Activated naive CD8-positive, alpha-beta T cell treated with anti-CD3 and anti-CD28 coated beads for 36 hours (primary cell): ENCODE measurements at regions not wholly inside any gene's neighbourhood (a gene's known extent, or its start where the extent isn't known, plus 50 kb on each side); places are given as distances from the start of the nearest gene placed in this dataset.

Source experiments
- DNase-seq: peaks from one replicate; pipeline ENCODE4 v3.0.0; 2021
- H3K27ac Mint-ChIP-seq: one replicate; pipeline ENCODE4 v1.8.0; 2022; ENCODE audit warnings: mild to moderate bottlenecking, moderate library complexity, mixed read lengths
- H3K27me3 Mint-ChIP-seq: one replicate; pipeline ENCODE4 v1.8.0; 2022; ENCODE audit warnings: mild to moderate bottlenecking, mixed read lengths
- H3K36me3 Mint-ChIP-seq: one replicate; pipeline ENCODE4 v1.8.0; 2021; ENCODE audit warnings: mild to moderate bottlenecking, mixed read lengths
- H3K4me1 Mint-ChIP-seq: one replicate; pipeline ENCODE4 v1.8.0; 2021; ENCODE audit warnings: mixed read lengths
- H3K4me3 Mint-ChIP-seq: one replicate; pipeline ENCODE4 v1.8.0; 2022; ENCODE audit warnings: mild to moderate bottlenecking, moderate library complexity, mixed read lengths
- H3K9me3 Mint-ChIP-seq: one replicate; pipeline ENCODE4 v1.8.0; 2022; ENCODE audit warnings: mixed read lengths

- H3K4me3 Mint-ChIP-seq, result no peak overlapping the region
- H3K36me3 Mint-ChIP-seq, result no peaks in the 10 kb centered on the region
- H3K4me1 Mint-ChIP-seq, result no peaks in the 10 kb centered on the region
- H3K27me3 Mint-ChIP-seq, result peaks cover 5% of the 10 kb centered on the region
- no peak for DNase-seq
- no peak overlapping the region for H3K27ac Mint-ChIP-seq
- no peaks in the 10 kb centered on the region for H3K9me3 Mint-ChIP-seq
Observed at GRCh38 chr2:30034052-30034775, 112.6 kb upstream of the YPEL5 start.

- Mint-ChIP-seq H3K27ac (no peak overlapping the region), H3K27me3 (peaks cover 8% of the 10 kb centered on the region), H3K4me3 (no peak overlapping the region), H3K4me1 (peaks cover 3% of the 10 kb centered on the region), H3K9me3 (no peaks in the 10 kb centered on the region), H3K36me3 (no peaks in the 10 kb centered on the region)
- no peak for DNase-seq
Observed at GRCh38 chr2:30037016-30037415, 109.8 kb upstream of the YPEL5 start.

GRCh38 chr2:30038419-30038818 lies 108.4 kb upstream of the YPEL5 start:
- Mint-ChIP-seq H3K9me3 (no peaks in the 10 kb centered on the region), H3K27ac (no peak overlapping the region)

GRCh38 chr2:30039101-30039500 lies 107.7 kb upstream of the YPEL5 start:
- Mint-ChIP-seq H3K27ac (no peak overlapping the region), H3K36me3 (no peaks in the 10 kb centered on the region), H3K9me3 (no peaks in the 10 kb centered on the region), H3K4me1 (peaks cover 3% of the 10 kb centered on the region), H3K27me3 (peaks cover 21% of the 10 kb centered on the region), H3K4me3 (no peak overlapping the region)
- DNase-seq, result no peak

More at GRCh38 chr2:30038419-30038818, 108.4 kb upstream of the YPEL5 start:
- DNase-seq, result no peak
- Mint-ChIP-seq H3K36me3 (no peaks in the 10 kb centered on the region), H3K4me1 (peaks cover 3% of the 10 kb centered on the region), H3K27me3 (peaks cover 16% of the 10 kb centered on the region), H3K4me3 (no peak overlapping the region)

- DNase-seq, result no peak
- H3K27me3 Mint-ChIP-seq, result peaks cover 32% of the 10 kb centered on the region
- no peak overlapping the region for H3K4me3 Mint-ChIP-seq
- no peaks in the 10 kb centered on the region for H3K36me3 Mint-ChIP-seq
- H3K27ac Mint-ChIP-seq, result no peak overlapping the region
- peaks cover 3% of the 10 kb centered on the region for H3K4me1 Mint-ChIP-seq
- no peaks in the 10 kb centered on the region for H3K9me3 Mint-ChIP-seq
Observed at GRCh38 chr2:30040147-30040546, 106.7 kb upstream of the YPEL5 start.

- Mint-ChIP-seq H3K27me3 (peaks cover 33% of the 10 kb centered on the region), H3K27ac (no peak overlapping the region), H3K4me1 (peaks cover 3% of the 10 kb centered on the region), H3K9me3 (no peaks in the 10 kb centered on the region), H3K36me3 (no peaks in the 10 kb centered on the region), H3K4me3 (no peak overlapping the region)
- DNase-seq, result no peak
Observed at GRCh38 chr2:30041884-30042283, 104.9 kb upstream of the YPEL5 start.

GRCh38 chr2:30046396-30046795 lies 100.4 kb upstream of the YPEL5 start:
- Mint-ChIP-seq H3K9me3 (no peaks in the 10 kb centered on the region), H3K36me3 (no peaks in the 10 kb centered on the region), H3K4me3 (no peak overlapping the region), H3K27me3 (peaks cover 30% of the 10 kb centered on the region), H3K4me1 (no peaks in the 10 kb centered on the region), H3K27ac (no peak overlapping the region)
- DNase-seq, result no peak

- H3K4me1 Mint-ChIP-seq, result no peaks in the 10 kb centered on the region
- peaks cover 25% of the 10 kb centered on the region for H3K27me3 Mint-ChIP-seq
- no peaks in the 10 kb centered on the region for H3K36me3 Mint-ChIP-seq
- no peak for DNase-seq
- no peaks in the 10 kb centered on the region for H3K9me3 Mint-ChIP-seq
- no peak overlapping the region for H3K4me3 Mint-ChIP-seq
- H3K27ac Mint-ChIP-seq, result no peak overlapping the region
Observed at GRCh38 chr2:30046979-30047378, 99.8 kb upstream of the YPEL5 start.

- Mint-ChIP-seq H3K27me3 (peaks cover 19% of the 10 kb centered on the region), H3K36me3 (no peaks in the 10 kb centered on the region), H3K9me3 (no peaks in the 10 kb centered on the region), H3K27ac (no peak overlapping the region), H3K4me3 (no peak overlapping the region), H3K4me1 (no peaks in the 10 kb centered on the region)
- DNase-seq, result no peak
Observed at GRCh38 chr2:30048636-30049175, 98.1 kb upstream of the YPEL5 start.

GRCh38 chr2:30055548-30055947 lies 91.3 kb upstream of the YPEL5 start:
- H3K36me3 Mint-ChIP-seq, result no peaks in the 10 kb centered on the region
- H3K4me1 Mint-ChIP-seq, result no peaks in the 10 kb centered on the region
- H3K9me3 Mint-ChIP-seq, result no peaks in the 10 kb centered on the region
- DNase-seq, result no peak
- no peak overlapping the region for H3K4me3 Mint-ChIP-seq
- peaks cover 24% of the 10 kb centered on the region for H3K27me3 Mint-ChIP-seq
- H3K27ac Mint-ChIP-seq, result no peak overlapping the region

GRCh38 chr2:30060562-30060961 lies 86.2 kb upstream of the YPEL5 start:
- H3K27me3 Mint-ChIP-seq, result peaks cover 37% of the 10 kb centered on the region
- DNase-seq, result no peak
- H3K9me3 Mint-ChIP-seq, result peaks cover 19% of the 10 kb centered on the region
- H3K4me3 Mint-ChIP-seq, result no peak overlapping the region
- peaks cover 3% of the 10 kb centered on the region for H3K36me3 Mint-ChIP-seq
- no peaks in the 10 kb centered on the region for H3K4me1 Mint-ChIP-seq
- no peak overlapping the region for H3K27ac Mint-ChIP-seq

GRCh38 chr2:30068067-30068466 lies 78.7 kb upstream of the YPEL5 start:
- H3K27me3 Mint-ChIP-seq, result peaks cover 37% of the 10 kb centered on the region
- peaks cover 3% of the 10 kb centered on the region for H3K36me3 Mint-ChIP-seq
- no peak overlapping the region for H3K4me3 Mint-ChIP-seq
- peaks cover 15% of the 10 kb centered on the region for H3K9me3 Mint-ChIP-seq
- no peaks in the 10 kb centered on the region for H3K4me1 Mint-ChIP-seq
- no peak overlapping the region for H3K27ac Mint-ChIP-seq
- DNase-seq, result no peak

- H3K9me3 Mint-ChIP-seq, result no peaks in the 10 kb centered on the region
- H3K4me1 Mint-ChIP-seq, result no peaks in the 10 kb centered on the region
Observed at GRCh38 chr2:30072250-30072842, 74.5 kb upstream of the YPEL5 start.

GRCh38 chr2:30073523-30073922 lies 73.3 kb upstream of the YPEL5 start:
- no peak for DNase-seq
- no peaks in the 10 kb centered on the region for H3K36me3 Mint-ChIP-seq
- no peak overlapping the region for H3K27ac Mint-ChIP-seq
- H3K27me3 Mint-ChIP-seq, result peaks cover 37% of the 10 kb centered on the region
- no peaks in the 10 kb centered on the region for H3K4me1 Mint-ChIP-seq
- no peak overlapping the region for H3K4me3 Mint-ChIP-seq
- H3K9me3 Mint-ChIP-seq, result no peaks in the 10 kb centered on the region

More at GRCh38 chr2:30072250-30072842, 74.5 kb upstream of the YPEL5 start:
- Mint-ChIP-seq H3K4me3 (no peak overlapping the region), H3K36me3 (no peaks in the 10 kb centered on the region), H3K27ac (no peak overlapping the region), H3K27me3 (peaks cover 37% of the 10 kb centered on the region)
- peak; percentile 49 for DNase-seq

- Mint-ChIP-seq H3K27me3 (peaks cover 37% of the 10 kb centered on the region), H3K36me3 (no peaks in the 10 kb centered on the region), H3K4me1 (no peaks in the 10 kb centered on the region), H3K4me3 (no peak overlapping the region), H3K9me3 (no peaks in the 10 kb centered on the region), H3K27ac (no peak overlapping the region)
- DNase-seq, result no peak
Observed at GRCh38 chr2:30074023-30074422, 72.8 kb upstream of the YPEL5 start.

GRCh38 chr2:30078521-30078920 lies 68.3 kb upstream of the YPEL5 start:
- Mint-ChIP-seq H3K27me3 (peaks cover 29% of the 10 kb centered on the region), H3K4me1 (no peaks in the 10 kb centered on the region), H3K4me3 (no peak overlapping the region)

More at GRCh38 chr2:30078521-30078920, 68.3 kb upstream of the YPEL5 start:
- no peaks in the 10 kb centered on the region for H3K9me3 Mint-ChIP-seq
- DNase-seq, result no peak
- no peak overlapping the region for H3K27ac Mint-ChIP-seq
- no peaks in the 10 kb centered on the region for H3K36me3 Mint-ChIP-seq
